ENCODE measurements at regions not wholly inside any gene's neighbourhood (a gene's known extent, or its start where the extent isn't known, plus 50 kb on each side); places are given as distances from the start of the nearest gene placed in this dataset.

DNA sequence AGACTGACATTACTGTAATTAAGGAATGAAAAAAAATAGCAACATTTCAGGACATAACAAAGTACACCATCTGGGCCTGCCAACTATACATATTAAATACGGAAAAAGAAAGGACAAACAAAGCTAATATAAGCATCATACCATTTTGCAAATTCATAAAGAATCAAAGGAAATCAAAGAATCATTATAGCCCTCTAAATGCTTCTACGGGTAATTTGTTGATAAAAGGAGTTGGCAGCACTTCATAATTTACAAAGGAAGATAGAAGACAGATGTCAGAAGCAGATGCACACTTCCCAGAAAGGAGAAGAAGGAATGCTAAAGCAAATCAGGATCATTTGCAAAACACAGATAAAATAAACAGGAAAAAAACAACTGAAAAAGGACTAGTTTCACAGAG, 1757.3 kb downstream of the PCDH7 start:
- TF ChIP-seq EZH2 (IDR thresholded peaks at IDR 0.05; ENCODE audit: insufficient read depth, poor library complexity, severe bottlenecking) = no peak
- TF ChIP-seq EZH2phosphoT487 (IDR thresholded peaks at IDR 0.05; ENCODE audit: insufficient read depth, low read depth) = no peak
